PFSK-1 (cell line): ENCODE measurements at regions not wholly inside any gene's neighbourhood (a gene's known extent, or its start where the extent isn't known, plus 50 kb on each side); places are given as distances from the start of the nearest gene placed in this dataset.

ENCODE experiments used
- FOXP2 ChIP-seq: optimal IDR thresholded peaks from 2 replicates; pipeline ENCODE3; 2011; ENCODE audit warnings: borderline replicate concordance, control low read depth, inconsistent platforms; ENCODE audit not compliant: insufficient read depth; ENCODE audit errors: extremely low read length, extremely low read depth
- POLR2AphosphoS5 ChIP-seq: IDR thresholded peaks from 2 replicates; pipeline ENCODE4 v1.6.1; 2012; ENCODE audit warnings: low read depth, mild to moderate bottlenecking, control low read depth, low read length, moderate library complexity
- SIN3A ChIP-seq: IDR thresholded peaks from 2 replicates; pipeline ENCODE4 v1.6.1; 2012; ENCODE audit warnings: mild to moderate bottlenecking, low read length, moderate library complexity, borderline replicate concordance; ENCODE audit not compliant: insufficient read depth
- TAF1 ChIP-seq: IDR thresholded peaks from 2 replicates; pipeline ENCODE4 v1.6.1; 2012; ENCODE audit warnings: low read length, control low read depth, borderline replicate concordance; ENCODE audit not compliant: insufficient read depth
- TF ChIP-seq, protein P1 (sequence below), 2 experiments: IDR thresholded peaks; 2 replicates each; pipeline versions ENCODE4 v1.6.1 to v1.8.0; 2011 to 2012; ENCODE audit warnings: low read depth in 2 of 2, low read length in 2 of 2, control low read depth in 1 of 2, inconsistent platforms in 1 of 2, mild to moderate bottlenecking in 1 of 2, moderate library complexity in 1 of 2; ENCODE audit not compliant: insufficient read depth in 1 of 2

DNA sequence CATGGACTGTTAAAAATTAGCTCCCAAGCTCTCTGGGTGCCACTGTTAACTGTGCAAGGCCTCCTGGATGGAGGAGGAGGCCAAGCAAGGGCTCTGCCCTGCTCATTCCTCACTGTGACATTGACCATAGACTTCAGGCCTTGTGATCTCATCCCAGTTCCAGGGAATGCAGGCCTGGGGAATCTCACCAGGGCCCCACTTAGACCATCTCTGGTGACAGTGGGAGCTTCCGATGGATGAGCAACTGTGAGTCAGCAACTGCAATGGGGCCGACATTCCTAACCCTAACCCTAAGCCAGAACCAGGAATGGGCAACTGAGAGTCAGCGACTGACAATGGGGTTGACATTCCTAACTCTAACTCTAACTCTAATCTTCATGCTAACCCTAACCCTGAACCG, 50.4 kb upstream of the MSMB start:
- TF ChIP-seq POLR2AphosphoS5 (no peak), TAF1 (no peak), SIN3A (no peak), FOXP2 (no peak)
- TF ChIP-seq, protein P1, sequence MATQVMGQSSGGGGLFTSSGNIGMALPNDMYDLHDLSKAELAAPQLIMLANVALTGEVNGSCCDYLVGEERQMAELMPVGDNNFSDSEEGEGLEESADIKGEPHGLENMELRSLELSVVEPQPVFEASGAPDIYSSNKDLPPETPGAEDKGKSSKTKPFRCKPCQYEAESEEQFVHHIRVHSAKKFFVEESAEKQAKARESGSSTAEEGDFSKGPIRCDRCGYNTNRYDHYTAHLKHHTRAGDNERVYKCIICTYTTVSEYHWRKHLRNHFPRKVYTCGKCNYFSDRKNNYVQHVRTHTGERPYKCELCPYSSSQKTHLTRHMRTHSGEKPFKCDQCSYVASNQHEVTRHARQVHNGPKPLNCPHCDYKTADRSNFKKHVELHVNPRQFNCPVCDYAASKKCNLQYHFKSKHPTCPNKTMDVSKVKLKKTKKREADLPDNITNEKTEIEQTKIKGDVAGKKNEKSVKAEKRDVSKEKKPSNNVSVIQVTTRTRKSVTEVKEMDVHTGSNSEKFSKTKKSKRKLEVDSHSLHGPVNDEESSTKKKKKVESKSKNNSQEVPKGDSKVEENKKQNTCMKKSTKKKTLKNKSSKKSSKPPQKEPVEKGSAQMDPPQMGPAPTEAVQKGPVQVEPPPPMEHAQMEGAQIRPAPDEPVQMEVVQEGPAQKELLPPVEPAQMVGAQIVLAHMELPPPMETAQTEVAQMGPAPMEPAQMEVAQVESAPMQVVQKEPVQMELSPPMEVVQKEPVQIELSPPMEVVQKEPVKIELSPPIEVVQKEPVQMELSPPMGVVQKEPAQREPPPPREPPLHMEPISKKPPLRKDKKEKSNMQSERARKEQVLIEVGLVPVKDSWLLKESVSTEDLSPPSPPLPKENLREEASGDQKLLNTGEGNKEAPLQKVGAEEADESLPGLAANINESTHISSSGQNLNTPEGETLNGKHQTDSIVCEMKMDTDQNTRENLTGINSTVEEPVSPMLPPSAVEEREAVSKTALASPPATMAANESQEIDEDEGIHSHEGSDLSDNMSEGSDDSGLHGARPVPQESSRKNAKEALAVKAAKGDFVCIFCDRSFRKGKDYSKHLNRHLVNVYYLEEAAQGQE (IDR thresholded peaks at IDR 0.05; ENCODE audit: insufficient read depth in 1 of 2, low read depth in 2 of 2, low read length in 2 of 2): no peak
